ENCODE measurements at regions not wholly inside any gene's neighbourhood (a gene's known extent, or its start where the extent isn't known, plus 50 kb on each side); places are given as distances from the start of the nearest gene placed in this dataset.

DNA sequence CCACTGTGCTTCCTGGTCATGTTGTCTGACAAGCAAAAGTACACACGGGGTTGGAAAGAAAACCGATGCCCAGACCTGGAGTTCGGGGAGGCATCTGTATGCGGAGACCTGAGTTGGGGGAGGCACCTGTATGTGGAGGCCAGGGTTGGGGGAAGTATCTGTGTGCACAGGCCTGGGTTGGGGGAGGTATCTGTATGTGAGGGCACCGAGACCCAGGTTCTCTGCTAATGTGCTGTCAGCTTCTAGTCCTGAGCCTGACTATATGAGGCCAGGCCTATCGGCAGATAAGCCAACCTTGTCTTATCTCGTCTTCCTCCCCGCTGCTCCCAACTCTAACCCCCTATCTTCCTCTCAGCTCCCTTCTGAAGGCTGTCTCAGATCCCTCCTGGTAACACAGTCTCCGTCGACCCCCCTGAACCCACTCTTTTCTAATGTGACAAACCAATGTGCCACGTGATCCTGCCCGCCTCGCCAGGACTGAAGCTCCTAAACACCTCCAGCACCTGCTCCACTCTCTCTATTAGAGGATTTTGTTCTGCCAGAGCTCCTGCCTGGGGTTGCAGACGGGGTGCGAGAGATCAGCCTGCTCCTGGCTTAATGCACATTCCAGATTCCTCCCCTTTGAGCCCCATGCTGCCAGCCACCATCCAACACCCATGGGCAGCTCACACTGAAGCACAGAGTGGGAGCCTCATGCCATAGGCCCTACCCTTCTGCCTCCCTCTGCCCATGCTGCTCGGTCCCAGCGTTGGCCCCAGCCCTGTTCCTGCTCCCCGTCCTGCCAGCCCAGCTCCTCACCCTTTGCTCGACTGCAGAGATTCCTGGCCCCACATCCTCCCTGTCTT is 188.4 kb downstream of the SH3BP4 start:
- TF ChIP-seq, protein P1, sequence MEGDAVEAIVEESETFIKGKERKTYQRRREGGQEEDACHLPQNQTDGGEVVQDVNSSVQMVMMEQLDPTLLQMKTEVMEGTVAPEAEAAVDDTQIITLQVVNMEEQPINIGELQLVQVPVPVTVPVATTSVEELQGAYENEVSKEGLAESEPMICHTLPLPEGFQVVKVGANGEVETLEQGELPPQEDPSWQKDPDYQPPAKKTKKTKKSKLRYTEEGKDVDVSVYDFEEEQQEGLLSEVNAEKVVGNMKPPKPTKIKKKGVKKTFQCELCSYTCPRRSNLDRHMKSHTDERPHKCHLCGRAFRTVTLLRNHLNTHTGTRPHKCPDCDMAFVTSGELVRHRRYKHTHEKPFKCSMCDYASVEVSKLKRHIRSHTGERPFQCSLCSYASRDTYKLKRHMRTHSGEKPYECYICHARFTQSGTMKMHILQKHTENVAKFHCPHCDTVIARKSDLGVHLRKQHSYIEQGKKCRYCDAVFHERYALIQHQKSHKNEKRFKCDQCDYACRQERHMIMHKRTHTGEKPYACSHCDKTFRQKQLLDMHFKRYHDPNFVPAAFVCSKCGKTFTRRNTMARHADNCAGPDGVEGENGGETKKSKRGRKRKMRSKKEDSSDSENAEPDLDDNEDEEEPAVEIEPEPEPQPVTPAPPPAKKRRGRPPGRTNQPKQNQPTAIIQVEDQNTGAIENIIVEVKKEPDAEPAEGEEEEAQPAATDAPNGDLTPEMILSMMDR (conservative IDR thresholded peaks at IDR 0.05; ENCODE audit: low read depth, low read length), result no peak
- H3K4me3 ChIP-seq (ENCODE audit: low read depth, low read length), result no peak overlapping the region
- DNase-seq (ENCODE audit: low read depth), result no peak

DNA sequence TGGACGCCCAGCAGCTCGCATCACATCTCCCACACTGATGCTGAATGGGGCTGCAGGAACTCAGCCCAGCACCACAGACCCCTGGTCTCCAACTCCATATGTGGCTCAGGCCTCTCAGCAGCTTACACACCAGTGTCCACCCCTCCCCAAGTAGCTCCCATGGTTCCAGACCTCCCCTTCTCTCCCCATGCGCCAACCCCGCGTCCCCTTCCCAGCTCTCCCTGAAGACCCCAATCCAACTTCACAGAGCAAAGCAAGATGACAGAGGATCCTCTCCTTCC is 188.9 kb downstream of the SH3BP4 start:
- H3K4me3 ChIP-seq (ENCODE audit: low read depth, low read length), result no peak overlapping the region
- TF ChIP-seq, protein P1 (conservative IDR thresholded peaks at IDR 0.05; ENCODE audit: low read depth, low read length), result no peak
- DNase-seq (ENCODE audit: low read depth), result no peak

DNA sequence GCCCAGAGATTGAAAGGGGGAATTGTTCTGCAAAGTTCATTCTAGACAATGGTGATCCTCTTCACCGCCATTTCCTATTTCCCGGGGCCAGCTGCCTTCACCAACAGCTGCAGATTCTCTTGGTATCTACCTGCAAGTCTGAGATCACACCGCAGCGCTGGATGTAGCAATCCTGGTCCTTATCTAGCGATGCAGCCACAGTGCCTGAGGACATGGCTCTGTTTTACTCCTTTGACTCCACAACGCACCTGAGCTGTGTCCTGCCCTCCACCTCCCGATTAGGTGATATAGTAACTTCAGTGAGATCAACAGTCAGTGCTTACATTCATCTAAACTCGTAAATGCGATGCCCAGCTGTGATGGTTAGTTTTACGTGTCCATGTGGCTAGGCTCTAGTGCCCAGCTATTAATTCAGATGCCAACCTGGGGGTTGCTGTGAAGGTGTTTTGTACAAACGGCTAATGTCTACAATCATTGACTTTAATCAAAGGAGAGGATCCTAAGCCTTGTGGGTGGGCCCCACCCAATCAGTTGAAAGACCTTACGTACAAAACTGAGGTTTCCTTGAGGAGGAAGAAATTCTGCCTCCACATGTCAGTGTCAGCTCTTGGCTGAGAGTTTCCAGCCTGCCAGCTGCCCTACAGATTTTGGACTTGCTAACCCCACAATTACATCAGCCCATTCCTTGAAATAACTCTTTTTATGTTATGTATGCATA is 189.8 kb downstream of the SH3BP4 start:
- DNase-seq (ENCODE audit: low read depth), result no peak
- TF ChIP-seq, protein P1 (conservative IDR thresholded peaks at IDR 0.05; ENCODE audit: low read depth, low read length), result no peak
- no peak overlapping the region for H3K4me3 ChIP-seq (ENCODE audit: low read depth, low read length)

DNA sequence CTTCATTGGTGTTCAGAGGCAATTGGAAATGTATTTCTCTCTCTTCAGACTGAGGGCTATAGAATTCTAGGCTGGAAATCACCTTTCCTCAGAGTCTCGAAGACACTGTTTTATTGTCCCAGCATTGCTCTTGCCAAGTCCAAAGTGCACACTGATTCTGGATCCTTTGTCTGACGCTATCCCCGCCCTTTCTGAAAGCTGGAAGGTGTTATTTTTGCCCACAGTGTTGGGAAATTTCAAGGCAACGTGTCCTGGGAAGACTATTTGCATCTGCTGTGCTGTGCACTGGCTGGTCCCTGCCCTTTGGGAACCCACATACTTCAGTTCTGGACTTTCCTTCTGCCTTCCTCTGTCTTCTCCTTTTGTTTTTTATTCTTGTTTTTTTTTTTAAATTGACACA is 190.8 kb downstream of the SH3BP4 start:
- TF ChIP-seq, protein P1 (conservative IDR thresholded peaks at IDR 0.05; ENCODE audit: low read depth, low read length), result no peak
- DNase-seq (ENCODE audit: low read depth), result no peak
- H3K4me3 ChIP-seq (ENCODE audit: low read depth, low read length), result no peak overlapping the region

DNA sequence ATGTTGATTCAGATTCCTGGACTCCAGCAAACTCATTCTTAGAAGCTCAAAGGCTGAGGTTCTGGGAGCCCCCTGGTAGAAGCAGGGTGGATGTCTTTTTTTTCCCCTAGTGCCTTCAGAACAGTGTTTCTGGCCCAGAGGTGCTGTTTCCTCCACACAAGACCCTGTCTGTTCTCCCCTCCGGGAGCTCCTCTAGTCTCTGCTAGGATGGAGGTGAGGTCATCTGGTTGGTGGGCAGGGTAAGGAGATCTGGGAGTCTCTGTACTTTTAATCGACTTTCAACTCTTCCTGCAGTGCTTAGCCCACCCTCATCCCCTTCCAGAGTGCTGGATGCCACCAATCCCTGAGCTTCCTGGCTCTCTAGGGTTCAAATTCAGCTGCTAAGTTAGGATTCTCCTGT is 192.0 kb downstream of the SH3BP4 start:
- DNase-seq (ENCODE audit: low read depth), result no peak
- no peak overlapping the region for H3K4me3 ChIP-seq (ENCODE audit: low read depth, low read length)
- TF ChIP-seq, protein P1 (conservative IDR thresholded peaks at IDR 0.05; ENCODE audit: low read depth, low read length), result no peak

DNA sequence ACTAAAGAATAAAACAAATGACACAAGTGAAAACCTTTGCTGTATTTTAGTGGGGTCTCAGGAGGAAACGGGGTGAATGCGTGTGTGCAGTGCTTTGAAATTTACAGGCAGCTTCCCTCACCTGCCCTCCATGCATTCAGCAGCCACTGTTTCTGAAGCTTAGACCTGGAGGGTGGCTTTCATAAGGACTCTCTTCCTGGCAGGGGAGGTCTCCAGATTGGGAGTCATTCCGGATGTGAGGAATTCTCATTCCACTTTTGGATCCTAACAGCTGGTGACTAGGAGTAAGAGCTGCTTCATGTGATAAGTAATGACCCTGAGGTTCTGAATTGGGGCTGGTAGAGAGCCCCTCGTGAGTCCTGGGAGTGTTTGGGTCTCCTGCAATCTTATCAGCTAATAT is 192.5 kb downstream of the SH3BP4 start:
- TF ChIP-seq, protein P1 (conservative IDR thresholded peaks at IDR 0.05; ENCODE audit: low read depth, low read length), result no peak
- no peak overlapping the region for H3K4me3 ChIP-seq (ENCODE audit: low read depth, low read length)
- no peak for DNase-seq (ENCODE audit: low read depth)

DNA sequence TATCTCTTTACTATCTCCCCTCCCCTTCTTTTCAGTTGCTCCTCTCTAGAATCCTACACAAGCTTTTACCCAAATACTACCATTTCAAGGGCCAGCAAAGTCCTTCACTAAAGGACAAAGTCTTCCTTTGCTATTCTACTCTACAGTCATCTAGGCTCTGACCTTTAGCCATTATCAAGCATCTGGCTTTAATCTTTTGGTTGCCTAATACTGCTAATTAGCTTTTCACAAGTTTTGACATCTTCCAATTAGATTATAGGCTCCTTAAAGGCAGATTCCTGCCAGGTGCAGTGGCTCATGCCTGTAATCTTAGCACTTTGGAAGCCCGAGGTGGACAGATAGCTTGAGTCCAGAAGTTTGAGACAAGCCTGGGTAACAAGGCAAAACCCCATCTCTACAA is 194.4 kb downstream of the SH3BP4 start:
- DNase-seq (ENCODE audit: low read depth), result no peak
- H3K4me3 ChIP-seq (ENCODE audit: low read depth, low read length), result no peak overlapping the region
- TF ChIP-seq, protein P1 (conservative IDR thresholded peaks at IDR 0.05; ENCODE audit: low read depth, low read length), result no peak

All from choroid plexus epithelial cell (primary cell).